UCSD-AML1 (cell line): ENCODE measurements at regions not wholly inside any gene's neighbourhood (a gene's known extent, or its start where the extent isn't known, plus 50 kb on each side); places are given as distances from the start of the nearest gene placed in this dataset.
"Not testable (repeated sequence)": the region's sequence is repeated elsewhere in the genome, so short reads cannot be mapped to it uniquely, and the experiment has no call there.

Experiments
- DNase-seq: peaks from one replicate; lab custom pipeline; 2025; ENCODE audit not compliant: unreplicated experiment; lab: John Stamatoyannopoulos, UW

- no peak for DNase-seq
Observed at GRCh38 chr14:22492622-22493542, 96.1 kb downstream of the DAD1 start.

GRCh38 chr14:22491683-22492621 is 97.1 kb downstream of the DAD1 start:
- no peak for DNase-seq

GRCh38 chr14:22491053-22491452 is 98.0 kb downstream of the DAD1 start:
- DNase-seq, result not testable (repeated sequence)

- DNase-seq, result no peak
Observed at GRCh38 chr14:22489957-22490950, 98.8 kb downstream of the DAD1 start.

- DNase-seq, result no peak
Observed at GRCh38 chr14:22489244-22489545, 99.8 kb downstream of the DAD1 start.

GRCh38 chr14:22488522-22489243 is 100.3 kb downstream of the DAD1 start:
- no peak for DNase-seq

- DNase-seq, result no peak
Observed at GRCh38 chr14:22487941-22488340, 101.1 kb downstream of the DAD1 start.

- no peak for DNase-seq
Observed at GRCh38 chr14:22487401-22487800, 101.6 kb downstream of the DAD1 start.

GRCh38 chr14:22486675-22487074 is 102.3 kb downstream of the DAD1 start:
- DNase-seq, result no peak

GRCh38 chr14:22485649-22486048 is 103.4 kb downstream of the DAD1 start:
- no peak for DNase-seq

- no peak for DNase-seq
Observed at GRCh38 chr14:22485178-22485577, 103.8 kb downstream of the DAD1 start.

GRCh38 chr14:22484632-22485031 is 104.4 kb downstream of the DAD1 start:
- DNase-seq, result no peak

- DNase-seq, result no peak
Observed at GRCh38 chr14:22483863-22484593, 105.0 kb downstream of the DAD1 start.

- DNase-seq, result no peak
Observed at GRCh38 chr14:22482782-22483553, 106.1 kb downstream of the DAD1 start.

GRCh38 chr14:22482085-22482694 is 106.8 kb downstream of the DAD1 start:
- no peak for DNase-seq

GRCh38 chr14:22481546-22481945 is 107.5 kb downstream of the DAD1 start:
- no peak for DNase-seq

GRCh38 chr14:22479776-22480464 is 109.1 kb downstream of the DAD1 start:
- no peak for DNase-seq

- no peak for DNase-seq
Observed at GRCh38 chr14:22479132-22479531, 109.9 kb downstream of the DAD1 start.
